ENCODE measurements at regions not wholly inside any gene's neighbourhood (a gene's known extent, or its start where the extent isn't known, plus 50 kb on each side); places are given as distances from the start of the nearest gene placed in this dataset.

DNA sequence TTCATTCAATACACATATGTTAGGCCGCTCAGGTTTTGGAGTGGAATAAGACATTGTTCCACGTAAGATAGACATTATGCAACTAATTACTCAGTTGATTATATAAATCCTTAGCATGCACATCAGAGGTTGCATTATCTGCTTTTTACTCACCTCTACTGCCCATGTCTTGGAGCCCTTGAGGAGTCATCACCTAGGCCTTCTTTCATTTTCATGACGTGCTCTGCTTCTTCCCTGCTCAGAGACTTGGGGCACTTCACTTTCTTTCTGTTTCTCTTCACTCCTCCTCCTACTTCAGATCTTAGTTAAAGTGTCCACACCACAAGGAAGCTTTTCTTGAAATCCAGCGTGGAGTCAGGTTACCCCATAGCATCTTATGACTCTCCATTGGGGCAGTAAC, 241.1 kb downstream of the TLR4 start:
- no peak for DNase-seq

DNA sequence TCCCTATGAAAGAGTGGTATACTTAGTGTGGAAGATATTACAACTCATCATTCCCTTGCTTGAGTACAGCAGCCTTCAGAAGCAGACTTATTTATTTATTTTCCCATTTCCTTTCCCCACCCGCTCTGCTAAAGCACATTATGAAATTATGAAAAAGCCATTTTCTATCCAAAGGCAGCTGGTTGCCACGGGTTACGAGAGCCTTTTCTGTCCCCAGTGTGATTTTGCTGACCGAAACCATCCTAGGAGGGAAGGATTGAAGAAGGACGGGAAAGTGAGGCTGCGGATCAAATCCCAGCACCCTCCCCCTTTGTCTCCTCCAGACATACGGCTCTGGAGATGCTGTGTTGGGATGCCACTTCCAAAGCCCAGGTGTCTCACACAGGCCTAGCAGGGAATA, 246.9 kb downstream of the TLR4 start:
- DNase-seq: no peak

DNA sequence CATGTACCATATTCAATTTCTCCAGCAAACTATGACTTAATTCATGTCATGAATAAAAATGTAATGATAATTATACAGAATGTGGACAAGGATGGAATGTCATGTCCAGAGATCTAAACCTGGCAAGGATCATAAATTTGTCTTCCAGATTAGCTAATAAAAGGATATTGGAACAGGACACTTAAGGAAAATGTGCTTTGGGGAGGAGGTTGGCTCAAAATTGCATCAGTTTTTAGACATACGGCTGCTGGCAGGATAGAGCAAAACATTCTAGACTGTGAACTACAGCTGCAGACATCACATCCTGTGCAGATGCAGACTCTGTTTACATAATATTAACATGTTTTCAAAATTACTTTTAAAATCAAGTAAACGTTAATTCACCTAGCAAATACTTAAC, 248.4 kb downstream of the TLR4 start:
- DNase-seq: no peak

DNA sequence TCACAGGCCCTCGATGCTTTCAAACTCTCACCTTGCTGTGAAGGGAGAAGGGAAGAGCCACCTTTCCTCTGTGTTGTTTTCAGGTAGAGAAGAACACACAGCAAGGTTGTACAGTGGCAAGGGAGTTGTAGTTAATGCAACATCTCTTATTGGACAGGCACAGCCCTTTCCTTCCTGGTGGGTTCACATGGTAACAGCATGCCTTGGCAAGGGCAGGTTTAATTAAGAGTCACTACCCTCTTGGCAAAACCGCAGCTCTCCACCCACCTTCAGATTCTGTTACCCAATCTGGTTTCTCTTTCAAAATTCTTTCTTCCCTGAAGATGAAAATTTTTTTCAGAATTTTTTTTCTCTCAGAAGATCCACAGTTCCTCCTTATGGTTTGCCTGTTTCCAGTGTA, 253.1 kb downstream of the TLR4 start:
- DNase-seq: no peak

DNA sequence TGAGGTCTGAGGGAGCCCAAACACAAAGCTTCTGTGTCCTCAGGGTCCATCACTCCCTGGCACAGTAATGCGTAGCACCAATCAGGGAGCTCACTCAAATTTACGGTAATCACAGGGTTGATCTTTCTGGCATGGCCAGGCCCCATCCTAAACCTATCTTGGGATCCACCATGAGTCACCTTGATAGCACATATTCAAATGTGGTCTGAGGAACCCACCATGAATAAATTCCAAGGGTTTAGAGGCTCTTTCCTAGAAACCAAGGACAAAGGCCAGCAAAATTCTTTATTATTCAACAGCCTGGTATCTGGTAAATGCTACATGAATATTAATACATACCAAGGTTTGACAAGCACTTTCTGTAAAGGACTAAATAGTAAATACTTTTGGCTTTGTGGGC, 254.5 kb downstream of the TLR4 start:
- DNase-seq: no peak

DNA sequence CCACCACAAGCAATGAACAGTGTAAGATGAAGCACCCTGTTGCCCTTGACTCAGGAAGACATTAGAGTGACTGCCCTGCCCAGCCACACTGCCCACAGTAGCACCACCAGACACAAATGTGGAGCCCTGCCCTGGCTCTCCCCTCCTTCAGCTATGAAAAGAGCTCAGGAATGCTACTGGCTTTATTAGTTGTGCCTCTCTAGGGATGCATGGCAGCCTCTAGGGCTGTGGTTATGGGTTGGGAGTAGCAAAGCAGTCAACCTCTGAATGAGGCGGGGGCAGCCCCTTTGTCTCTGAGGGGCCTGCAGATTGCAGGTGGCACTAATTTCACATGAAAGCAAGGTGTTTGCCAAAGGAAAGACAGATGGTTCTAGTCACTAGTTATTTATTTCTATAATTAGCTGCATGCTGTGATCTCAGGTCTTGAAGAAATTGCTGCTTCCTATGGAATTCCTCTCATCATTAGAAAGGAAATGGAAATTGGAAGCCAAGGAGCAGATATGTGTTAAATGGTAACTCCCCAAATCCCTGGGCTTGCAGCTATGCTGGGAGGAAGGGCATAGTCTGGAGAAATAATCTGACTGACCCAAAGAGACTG, 259.4 kb downstream of the TLR4 start:
- no peak for DNase-seq

DNA sequence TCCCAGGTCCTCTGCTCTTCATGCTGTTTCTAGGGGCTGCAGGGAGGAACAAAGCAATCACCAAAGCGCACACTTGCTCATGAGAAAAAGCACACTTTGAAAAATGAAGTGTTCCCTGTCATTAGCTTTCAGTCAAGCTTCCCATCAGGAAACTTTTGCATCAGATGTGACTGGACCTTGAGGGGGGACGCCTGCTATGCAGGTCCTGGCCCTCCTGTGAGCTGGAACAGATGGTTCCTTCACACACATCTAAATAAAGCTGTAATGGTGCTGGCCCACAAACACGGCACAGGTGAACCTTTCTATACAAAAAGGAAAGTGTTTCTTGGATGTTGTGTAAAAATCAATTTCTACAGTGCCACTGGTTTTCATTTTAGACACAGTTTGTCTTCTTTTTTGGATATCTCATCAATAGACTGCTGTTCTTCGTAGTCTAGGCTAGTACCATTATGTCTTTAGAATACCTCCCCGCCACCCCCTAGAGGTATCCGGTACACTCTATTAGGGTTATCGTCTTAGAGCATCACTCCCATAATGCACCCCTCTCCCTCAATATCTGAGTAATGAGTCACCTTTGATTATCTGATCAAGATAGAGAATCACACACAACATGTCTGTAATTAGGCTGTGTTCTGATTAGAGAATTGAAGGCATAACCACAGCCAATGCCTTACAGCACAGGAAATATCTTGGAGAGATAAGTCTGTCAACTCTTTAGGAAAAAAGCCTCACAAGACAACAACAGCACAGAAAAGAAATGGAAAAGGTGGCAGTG, 266.3 kb downstream of the TLR4 start:
- no peak for DNase-seq

DNA sequence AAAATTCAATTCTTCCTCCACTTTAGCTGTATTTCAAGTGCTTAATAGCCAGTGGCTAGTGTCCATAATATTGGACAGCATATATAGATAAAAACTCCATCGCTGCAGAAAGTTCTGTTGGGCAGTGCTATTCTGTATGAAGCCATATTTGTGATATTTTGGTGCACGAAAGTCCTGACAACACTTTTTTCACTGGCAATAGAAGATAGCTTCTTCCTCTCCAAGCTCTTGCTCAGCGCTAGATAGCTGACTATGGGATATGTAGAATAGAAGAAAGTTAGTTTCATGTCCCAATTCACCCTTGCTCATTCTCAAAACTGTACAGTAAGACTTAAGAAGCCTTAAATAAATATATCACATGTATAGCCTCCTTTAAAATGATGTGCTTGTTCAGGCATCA, 269.9 kb downstream of the TLR4 start:
- DNase-seq: no peak

DNA sequence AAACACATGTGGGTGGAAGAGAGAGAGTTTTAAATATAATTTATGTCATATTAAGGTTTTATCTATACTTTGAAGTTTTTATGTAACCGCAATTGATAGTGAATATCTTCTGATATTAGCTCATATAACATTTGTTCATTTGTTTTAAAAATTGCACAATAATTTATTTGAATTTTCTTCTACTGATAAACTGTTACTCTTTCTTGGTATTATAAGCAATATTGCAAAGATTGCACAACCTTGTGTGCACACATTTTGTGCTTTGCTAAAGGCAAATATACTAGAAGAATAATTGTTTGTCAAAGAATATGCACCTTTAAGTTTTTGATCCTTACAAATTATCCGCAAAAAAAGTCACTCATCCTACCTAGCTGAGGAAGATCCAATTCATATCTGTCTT, 275.7 kb downstream of the TLR4 start:
- DNase-seq: no peak

DNA sequence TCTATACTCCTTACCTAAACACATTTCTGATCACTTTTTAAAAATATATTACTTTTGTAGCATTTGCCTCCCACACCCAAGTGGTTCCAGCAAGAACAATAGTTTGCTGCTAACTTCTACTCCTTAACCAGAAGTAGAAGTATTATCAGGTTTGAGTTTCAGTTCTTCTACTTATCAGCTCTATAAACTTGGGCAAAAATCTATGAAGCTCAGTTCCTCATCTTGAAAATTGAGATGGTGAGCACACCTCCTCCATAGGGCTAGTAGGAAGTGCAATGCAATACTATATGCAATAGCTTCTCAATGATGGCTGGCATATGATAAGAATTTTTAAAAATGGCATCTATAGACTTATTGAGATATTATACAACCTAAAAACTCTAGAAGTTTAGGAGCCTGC, 283.7 kb downstream of the TLR4 start:
- DNase-seq: no peak

DNA sequence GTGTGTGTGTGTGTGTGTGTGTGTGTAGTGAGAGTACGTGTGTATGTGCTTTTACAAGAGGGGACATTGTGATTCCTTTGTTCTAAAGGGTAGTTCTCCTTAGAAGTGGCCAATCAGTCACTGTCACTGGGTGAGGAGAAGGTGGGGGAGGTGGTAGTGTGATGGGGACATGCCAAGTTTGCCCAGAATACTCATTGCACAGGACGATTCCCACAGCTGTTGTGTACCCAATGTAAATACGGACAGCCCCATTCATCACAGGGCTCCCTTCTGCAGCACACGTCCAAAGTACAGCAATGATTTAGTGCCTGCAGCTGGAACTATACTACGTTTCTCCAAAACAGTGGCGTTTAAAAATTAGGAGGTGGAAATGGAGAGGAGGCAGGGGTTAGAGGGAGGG, 287.8 kb downstream of the TLR4 start:
- DNase-seq: no peak

DNA sequence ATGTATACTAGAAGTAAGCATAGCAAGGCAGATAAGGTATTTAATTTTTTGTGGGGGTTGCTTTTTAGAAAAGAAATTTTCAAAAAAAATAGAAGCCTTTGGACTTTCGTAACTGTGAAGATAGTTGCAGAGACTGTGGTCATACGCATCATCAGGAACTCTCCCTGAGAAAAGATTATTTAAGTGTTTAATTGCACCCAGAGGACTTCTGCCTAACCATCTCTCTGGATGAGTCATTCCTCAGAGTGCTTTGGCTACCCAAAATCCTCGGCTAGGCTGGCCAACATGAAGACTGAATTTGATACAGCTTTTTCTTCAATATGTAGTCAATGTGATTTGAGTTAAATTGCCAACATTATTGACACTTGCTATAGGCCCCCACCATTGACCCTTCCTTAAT, 296.4 kb downstream of the TLR4 start:
- no peak for DNase-seq

DNA sequence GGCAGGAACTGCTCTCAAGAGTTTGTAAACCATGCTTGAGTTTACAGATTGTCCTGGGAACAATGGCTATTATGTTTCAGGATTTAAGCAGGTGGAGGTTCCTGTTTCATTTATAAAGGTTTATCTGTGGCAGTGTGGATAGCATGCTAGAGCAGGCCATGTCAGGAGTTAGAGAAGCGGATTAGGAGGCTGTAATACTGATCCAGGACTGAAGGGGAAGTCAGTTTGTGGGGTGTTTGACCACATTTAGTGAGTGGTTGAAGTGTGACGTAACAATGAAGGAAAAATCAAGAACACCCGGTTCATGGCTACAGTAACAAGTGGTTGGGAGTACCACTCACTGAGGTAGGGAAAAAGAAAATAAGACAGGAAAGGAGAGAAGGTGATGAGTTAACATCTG, 299.0 kb downstream of the TLR4 start:
- DNase-seq: no peak

DNA sequence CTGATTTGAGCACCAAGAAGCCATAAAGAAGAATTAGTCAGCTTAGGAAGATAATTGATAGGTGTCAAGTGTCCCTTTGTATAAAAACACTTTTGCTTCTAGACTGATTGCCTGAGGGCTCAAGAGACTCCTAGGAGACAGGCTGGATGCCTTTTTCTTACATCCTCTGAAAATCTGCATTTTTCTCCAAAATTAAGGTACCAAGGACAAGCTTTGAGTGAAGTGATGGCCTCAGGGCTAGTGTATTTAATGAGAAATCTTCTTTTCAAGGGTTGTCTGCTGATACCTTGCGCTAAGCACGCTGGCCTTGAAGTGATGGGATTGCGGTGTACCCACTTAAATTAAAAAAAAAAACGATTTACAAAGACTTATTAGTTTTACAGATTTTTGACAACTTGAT, 304.0 kb downstream of the TLR4 start:
- DNase-seq: no peak

DNA sequence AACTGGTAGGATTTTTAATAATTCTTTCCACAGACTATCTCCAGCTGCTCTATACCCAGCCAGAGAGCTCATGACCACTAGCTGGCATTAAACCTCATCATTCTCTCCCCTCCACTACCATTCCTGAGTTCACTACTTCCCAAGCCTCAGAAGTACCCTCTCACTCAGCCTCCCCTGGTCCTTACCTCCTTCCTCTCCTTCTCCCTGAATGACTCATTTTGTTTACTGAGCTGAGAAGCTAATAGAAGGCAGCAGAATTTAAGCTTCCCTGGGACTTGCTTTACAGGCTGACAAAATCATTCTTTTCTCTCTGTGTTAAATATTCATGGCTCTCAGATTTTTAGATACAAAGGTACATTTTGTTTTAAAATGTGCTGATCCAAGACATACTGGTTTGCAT, 305.4 kb downstream of the TLR4 start:
- no peak for DNase-seq

DNA sequence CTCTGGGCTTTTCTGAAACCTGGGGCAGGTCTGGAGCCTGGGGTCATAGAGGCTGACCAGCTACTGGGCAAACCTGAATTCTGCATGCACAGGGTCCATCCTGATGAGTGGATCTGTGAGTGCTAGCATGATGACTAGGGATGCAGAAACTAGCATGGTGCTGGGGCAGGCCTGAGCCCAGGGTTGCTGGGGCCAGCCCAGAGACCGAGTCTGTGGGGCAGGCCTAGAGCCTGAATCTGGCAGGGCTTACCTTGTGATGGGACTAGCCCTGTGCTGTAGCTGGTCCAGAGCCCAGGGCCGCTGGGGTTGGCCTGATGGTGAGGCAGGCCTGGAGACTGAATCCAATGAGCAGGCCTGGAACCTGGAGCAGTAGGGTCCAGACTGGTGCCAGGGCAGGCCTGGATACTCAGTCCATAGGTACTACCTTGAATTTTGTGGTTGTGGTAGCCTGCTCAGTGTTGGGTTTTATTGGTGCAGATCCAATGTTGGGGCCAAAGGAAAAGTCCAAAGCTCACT, 313.5 kb downstream of the TLR4 start:
- DNase-seq: no peak

DNA sequence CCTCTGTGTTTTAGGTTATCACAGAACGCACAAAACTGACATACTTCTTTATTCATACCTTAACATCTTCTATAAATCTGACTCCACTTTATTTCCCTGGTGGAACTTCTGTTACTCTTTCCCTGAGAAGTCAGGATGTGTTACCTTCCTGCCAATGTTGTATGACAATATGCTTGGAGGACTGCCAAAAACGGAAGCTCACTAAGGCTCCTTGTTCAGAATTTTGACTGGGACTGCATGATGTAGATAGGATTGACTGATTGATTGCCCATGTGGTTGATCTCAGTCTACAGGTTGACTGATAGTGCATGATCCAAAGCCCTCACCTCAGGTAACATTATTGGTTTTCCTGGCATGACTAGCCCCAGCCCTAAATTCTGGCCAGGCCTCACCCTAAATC, 319.4 kb downstream of the TLR4 start:
- no peak for DNase-seq

DNA sequence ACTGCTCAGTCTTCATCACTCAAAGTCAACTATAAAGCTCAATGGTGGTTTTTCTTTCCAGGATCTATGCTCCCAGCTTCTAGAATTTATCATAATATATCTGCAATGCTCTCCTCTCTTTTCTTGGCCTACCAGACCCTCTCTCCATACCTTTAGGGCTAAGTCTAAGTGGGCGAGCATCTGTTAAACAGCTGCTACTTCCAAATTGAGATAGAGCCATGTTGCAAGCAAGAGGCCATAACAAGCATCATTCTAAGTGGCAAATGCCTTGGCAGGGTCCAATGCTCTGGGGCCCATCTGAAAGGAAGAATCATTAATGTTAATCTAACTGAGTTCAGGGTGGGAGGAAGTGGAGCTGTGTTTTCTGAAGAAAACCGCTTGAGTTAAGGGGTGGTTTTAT, 324.0 kb downstream of the TLR4 start:
- no peak for DNase-seq

DNA sequence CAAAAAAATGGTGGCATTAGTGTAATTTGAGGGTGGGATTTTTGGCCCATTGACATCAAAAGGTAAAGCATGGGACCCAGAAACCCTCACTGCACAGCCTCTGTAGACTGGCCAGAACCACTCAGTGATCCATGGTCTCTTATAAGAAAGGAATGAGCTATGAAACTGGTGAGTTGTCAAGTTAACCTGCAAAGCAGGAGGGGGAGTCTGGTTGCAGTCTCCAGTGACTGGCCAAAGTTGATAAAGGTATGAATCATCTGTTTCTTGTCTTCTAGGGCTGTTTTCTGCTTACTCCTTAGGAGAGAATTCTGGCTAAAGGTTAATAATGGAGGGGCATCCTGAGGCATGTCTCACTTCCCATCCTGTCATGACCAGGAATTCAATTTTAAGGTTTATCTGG, 325.2 kb downstream of the TLR4 start:
- no peak for DNase-seq

DNA sequence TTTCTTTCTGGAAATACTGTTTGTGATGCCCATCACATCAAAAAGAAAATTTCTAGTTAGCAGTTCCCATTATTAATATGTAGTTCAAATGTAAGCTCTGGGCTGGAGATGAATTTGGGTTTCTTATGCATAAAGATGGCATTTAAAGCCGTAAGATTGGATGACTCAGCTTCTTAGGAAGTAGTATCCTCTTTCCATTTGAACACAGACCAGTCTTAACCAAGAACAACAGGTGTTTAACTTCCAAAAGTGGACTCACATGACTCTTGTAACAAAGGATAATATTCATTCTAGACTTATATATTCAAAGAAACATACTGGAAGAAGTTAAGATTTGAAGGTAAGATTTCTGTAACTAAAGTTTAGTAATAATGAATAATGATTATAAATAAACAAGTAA, 330.5 kb downstream of the TLR4 start:
- DNase-seq: no peak

DNA sequence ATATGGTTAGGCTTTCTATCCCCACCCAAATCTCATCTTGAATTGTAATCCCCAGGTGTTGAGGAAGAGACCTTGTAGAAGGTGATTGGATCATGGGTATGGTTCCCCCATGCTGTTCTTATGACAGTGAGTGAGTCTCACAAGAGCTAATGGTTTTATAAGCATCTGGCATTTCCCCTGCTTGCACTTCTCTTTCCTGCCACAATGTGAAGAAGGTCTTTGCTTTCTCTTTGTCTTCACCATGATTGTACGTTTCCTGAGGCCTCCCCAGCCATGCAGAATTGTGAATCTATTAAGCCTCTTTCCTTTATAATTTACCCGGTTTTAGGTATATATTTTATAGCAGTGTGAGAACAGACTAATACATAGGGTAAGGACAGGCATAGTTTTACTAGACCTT, 334.5 kb downstream of the TLR4 start:
- no peak for DNase-seq

DNA sequence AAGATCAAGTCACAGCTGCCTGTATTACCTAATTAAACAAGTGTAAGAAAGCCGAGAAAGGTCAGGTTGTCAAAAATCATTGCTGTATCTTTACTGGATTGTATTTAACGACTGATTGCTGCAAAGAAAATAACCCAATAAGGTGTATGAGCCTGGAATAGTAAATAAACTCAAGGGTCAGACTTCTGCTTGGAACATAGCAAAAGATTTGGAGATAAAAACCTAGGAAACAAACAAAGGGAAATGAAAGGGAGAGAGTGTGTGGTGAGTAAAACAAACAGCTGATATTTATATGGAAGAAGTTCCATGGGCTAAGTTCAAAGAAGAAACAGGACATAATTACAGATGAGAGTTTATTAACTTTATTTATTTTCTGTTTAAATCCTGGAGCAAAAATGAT, 354.0 kb downstream of the TLR4 start:
- no peak for DNase-seq

DNA sequence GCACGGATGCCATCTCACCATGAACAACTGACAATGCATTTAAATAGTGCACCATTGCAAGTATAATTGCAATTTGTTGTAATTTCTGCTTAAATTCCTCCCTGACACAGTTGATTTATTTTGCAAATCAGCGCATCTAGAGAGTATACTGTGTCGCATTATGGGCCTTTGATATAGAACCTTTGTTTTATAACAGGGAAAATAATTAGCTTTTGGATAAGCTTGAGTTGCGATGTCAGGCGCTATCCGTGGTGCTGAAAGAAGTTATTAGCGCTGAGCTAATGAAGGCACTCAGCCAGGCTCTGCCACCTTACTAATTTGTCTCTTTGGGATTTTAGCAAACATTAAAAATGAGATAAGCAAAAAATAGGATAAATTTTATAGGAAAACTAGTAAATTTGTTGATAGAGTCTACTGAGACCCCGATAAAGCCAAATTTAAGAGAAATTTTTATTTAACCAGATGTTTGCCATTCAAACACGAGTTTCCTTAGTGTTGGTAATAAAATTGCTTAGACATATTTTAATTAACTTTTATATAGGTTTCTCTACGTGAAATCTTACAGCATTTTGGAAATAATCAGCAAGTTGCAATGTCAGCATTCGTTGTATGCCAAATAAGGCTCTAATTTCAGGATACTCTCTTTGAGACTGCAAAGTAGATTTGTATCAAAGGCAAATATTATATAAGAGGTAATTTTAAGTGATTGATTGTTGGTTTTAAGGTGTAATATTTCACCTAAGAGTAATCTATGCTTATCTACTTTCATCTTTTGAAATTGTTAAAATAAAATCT, 355.5 kb downstream of the TLR4 start:
- no peak for DNase-seq

DNA sequence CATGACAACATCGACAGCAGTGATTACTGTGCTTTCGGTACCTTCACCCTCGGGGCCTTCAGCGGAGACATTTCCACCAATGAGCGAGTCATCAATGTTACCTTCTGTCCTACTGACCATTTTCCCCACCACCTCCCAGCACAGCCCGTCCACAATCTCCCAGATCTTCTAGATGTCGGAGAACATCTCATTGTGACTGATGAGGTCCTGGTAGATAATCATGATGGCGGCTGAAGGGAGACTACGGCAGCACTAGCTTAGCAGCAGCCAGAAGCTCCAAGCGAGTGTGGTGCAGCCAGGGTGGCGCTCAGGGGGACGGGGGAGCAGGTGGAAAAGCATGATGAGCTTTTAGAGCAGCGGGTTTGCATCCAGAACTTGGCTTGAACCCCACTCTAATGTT, 379.0 kb downstream of the TLR4 start:
- no peak for DNase-seq
